HG02642 (cell line): ENCODE measurements at regions not wholly inside any gene's neighbourhood (a gene's known extent, or its start where the extent isn't known, plus 50 kb on each side); places are given as distances from the start of the nearest gene placed in this dataset.
"Not testable (repeated sequence)": the region's sequence is repeated elsewhere in the genome, so short reads cannot be mapped to it uniquely, and the experiment has no call there.

Source experiments
- ATAC-seq: cut with Tn5 transposase; IDR thresholded peaks from one replicate; pipeline ENCODE4 v1.9.1; 2021; ENCODE audit warnings: mild to moderate bottlenecking; ENCODE audit not compliant: unreplicated experiment, poor library complexity

DNA sequence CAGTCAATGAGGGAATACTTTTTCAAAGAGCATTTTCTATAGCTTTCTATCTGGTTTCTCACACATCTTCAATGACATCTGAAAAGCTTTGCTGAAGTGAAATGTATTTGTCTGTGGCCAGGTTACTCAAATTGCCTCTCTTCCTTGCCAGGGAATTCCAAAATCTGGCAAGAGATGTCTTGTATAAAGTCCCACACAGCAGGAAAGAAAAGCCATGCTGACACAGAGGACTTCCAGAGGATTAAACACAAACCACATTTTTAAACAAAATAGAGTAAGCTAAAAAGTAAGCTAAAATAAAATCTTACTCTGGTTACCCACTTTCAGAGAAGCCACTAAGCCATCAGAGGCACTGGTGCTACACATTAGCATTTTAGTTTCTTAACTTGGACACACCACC is 93.1 kb upstream of the BCAR3 start:
- ATAC-seq, result no peak

DNA sequence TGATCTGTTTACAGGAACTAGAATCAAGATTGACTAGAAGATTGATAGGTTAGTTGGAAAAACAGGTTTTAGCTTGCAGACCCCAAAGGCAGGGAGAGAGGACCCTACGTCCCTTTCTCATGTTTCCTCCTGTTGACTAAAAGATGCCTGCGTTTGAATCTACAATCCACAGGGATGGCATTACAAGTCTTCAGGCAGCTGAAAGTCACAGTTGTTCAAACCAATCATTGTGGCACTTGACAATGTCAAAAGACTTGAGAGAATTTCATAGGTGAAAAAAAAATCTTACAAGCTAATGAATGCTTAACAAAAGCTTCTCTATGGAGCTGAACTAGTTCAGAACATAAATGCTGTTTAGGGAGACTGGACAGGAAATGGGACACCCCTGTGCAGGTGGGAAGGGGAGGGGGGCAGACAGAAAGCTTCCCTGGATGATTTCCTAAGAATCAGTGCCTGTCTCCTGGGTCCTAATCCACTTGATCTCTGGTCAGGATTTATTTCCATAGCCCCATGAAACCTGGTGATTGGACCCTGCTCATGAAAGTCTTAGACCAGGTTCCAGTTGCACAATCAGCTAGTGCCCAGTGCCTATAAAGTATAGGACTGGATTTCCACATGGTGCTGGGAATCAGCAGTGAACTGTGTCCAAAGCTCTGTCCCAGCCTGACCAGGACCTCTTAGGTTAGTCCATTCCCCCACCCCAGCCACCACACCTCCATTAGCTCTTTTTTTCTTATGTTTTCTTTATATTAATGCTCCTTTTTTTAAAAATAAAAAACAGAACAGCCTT is 91.6 kb upstream of the BCAR3 start:
- no peak for ATAC-seq

DNA sequence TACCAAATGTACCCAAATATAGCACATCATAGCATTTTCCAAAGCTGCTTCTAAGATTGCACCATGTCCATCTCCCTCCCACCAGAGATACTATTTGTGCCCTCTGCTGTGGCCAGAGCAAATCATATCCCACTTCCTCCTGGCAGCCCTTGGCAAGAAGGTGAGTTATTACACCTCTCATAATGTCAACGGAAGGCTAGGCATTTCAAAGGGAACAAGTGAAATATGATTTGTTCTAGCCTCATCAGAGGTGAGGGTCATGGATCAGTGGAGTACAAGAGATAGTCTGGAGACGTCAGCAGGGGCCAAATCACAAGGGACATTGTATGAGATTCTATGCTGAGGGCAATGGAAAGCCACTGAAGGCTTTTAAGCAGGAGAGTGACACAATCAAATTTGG is 90.2 kb upstream of the BCAR3 start:
- no peak for ATAC-seq

DNA sequence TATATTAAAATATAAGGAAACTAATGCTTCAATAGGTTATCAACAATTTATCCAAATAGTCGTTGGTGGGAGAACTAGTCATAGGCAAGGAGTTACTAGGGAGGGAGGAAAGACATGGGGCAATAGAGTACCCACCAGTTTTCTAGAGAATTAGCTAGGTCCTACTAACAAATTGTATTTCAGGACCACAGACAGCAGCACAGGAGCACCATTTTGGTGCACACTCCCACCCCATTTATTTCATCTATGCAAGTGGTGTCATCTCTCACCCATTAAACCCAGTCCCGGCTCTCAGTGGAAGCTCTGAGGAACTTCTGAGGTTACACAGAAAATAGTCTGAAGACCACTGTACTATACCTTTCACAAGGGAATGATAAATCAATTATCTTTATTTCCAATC is 89.0 kb upstream of the BCAR3 start:
- no peak for ATAC-seq

DNA sequence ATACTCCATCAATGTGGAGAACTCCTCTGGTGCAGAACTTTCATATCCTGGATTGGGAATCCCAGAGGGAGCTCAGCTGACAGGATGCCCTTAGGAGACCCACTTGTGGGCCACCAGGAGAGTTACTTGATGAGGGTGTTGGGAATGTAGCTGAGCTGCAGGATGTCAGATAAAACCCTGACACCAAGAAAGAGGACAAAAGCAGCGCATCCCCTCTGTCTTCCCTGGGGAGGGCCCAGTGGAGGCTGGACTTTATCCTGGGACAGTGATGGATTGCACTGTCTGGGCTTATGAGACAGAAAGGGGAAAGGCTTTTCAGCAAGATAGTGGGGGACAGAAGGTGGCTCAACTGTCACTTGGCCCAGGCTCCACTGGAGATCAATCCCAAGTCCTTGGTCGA is 88.1 kb upstream of the BCAR3 start:
- ATAC-seq, result no peak

DNA sequence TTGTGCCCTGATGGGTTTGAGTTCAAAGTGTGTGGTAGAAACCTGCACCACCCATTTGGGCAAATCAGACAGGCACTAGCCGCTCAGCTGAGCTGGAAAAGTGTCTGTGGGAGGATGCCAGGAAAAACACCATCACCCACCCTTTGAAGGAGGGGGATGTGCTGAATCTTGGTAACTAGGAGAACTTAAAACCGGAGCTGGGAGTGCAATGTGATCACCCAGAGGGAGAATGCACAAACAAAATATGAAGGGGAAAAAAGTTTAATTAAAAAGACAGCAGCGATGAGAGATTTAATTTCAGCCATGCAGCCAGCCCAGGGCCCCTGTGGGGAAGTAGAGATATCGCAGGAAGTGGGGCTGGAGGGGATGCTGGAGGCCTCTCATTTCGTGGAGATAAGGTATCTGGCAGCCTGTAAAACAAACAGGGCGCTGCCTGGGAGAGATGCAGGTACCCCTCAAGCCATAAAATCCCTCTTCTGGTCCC is 86.8 kb upstream of the BCAR3 start:
- ATAC-seq, result no peak

DNA sequence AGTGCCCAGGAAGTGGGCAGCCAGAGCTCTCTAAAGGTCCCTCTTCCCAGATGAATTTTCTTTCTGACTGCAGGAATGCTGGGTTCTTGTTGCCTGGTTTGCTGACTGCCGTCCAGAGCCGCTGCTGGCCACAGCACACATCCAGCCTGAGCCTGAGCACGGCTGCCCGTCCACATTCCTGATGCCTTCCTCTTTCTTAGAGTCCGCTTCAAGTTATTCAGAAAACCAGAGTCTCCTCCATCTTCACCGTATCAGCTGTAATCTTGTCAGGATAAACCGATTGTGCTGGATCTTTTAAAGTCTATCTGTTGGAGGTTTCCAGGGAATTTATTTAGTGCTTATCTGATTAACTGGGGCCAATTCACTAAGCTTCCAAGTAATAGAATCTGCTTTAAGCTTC is 84.8 kb upstream of the BCAR3 start:
- no peak for ATAC-seq

DNA sequence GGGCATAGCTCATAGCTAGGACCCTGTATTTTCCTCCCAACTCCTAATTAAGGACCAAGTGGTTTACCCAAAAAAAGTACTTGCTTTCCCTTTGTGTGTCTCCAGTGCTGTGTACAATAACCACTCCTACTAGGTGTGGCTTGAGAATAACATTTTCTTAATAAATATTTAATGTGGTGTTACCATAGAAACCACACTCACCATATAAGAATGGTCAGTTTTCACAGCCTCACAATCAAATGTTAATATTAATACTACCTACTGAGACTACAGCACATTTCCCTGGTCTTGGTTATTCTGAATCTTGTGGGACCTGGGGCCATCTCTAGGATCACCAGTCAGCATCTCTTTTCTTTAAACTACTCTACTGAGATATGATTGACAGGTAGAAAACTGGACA is 83.5 kb upstream of the BCAR3 start:
- ATAC-seq, result no peak

DNA sequence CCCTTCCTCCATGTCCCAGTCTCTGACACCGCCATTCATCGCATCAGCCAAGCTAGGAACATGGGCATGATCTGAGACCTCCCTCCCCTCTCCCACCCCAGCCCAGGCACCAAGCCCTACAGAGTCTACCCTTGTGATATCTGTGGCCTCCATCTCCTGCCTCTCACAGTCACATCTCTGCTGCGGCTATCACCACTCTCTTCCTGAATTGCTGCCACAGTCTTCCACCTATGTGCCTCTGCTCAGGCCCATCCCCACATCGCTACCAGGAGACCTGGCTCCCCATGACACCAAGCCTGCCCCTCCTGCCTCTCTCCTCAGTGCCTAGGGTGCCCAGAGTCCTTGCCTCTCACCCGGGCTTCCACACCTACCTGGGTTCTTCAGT is 82.7 kb upstream of the BCAR3 start:
- ATAC-seq, result no peak

DNA sequence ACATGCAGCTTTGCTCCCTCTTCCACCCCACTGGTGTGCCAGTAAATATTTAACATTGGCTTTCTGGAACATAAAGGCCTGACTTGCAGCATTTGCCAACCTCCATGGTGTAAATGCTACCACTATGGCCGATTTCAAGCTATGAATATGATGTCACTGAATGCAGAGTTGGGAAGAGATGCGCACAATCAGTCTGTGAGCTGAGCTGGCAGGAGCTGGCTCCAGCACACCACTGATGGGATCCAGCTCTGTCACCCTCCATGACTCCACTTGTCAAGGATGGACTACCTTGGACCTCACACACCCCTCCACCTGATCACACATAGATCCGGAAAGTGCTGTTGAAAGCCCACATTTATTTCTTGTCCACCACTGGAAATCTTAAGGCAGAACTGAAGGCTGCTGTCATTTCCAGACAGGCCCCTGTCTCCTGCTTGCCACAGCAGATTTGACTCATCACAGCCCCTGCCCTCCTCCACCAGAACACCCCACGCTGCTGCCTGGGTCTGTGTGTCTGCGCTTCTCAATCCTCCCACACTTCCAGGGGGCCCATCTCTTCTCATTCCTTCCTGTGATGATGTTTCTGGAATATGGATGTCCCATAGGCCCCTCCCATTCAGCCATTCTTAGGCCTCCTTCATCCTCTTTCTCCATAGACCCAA is 82.2 kb upstream of the BCAR3 start:
- ATAC-seq, result no peak

DNA sequence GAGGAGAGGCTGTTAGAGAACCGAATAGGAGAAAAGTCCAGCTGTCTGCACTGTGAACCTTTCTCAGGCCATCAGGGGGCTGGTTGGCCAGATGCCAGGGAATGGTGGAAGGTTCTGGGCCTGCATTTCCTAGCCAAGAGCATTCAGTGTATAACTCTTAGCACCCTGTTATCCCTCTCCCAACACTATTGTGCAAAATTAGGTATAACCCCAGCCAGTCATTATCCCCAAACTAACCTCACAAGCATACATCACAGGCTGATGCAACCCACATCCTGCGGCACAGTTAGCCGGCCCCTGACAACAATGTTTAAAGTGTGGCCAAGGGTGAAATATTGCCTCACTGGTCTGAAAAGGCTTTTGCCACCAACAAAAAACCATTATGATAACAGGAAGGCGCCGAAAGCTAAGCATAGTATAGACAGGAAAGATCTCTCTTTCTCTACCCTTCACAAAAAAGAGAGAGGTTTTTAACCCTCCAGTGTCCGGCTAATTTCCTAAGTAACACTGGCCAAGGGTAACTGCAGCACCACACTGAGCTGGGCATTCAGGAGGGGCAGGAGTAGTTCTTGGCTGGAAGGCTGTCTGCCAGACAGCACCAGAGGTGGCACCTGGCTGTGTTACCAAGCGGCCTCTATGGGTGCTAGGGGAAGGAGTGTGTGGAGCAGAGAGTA is 77.3 kb upstream of the BCAR3 start:
- ATAC-seq, result no peak

DNA sequence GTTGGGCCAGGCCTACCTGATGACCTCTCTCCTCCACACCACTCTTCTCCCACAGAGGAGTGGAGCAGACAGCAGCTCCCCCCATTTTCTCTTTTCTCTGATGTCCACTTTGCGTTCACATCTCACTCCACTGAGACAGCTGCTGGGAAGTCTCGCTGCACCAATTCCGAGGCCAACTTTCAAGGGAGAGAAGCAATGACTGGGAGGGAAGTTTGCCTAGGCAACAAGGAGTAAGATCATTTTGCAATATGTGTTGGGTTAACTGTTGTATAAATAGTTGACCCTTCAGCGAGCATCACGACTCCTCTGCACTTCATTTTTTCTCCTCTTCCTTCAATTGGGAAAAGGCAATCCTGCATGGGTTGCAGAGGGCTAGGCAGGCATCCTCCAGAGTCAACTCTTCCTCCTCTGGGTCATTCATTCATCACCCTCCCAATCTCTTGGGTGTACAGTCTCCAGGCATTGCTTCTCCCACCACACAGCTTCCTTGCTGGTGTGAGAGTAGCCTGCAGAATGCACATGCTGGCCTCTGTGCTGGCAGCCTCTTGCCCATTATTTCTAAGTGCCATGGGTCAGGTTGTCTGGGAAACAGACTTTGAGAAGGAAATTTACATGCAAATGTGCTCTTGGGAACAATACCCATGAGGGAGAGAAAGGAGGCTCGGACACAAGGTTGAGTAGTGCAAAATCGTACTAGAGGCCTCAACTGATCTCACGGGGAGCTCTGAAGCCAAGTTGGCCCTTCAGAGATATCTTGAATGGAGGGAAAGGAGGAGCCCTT is 75.8 kb upstream of the BCAR3 start:
- ATAC-seq, result no peak

DNA sequence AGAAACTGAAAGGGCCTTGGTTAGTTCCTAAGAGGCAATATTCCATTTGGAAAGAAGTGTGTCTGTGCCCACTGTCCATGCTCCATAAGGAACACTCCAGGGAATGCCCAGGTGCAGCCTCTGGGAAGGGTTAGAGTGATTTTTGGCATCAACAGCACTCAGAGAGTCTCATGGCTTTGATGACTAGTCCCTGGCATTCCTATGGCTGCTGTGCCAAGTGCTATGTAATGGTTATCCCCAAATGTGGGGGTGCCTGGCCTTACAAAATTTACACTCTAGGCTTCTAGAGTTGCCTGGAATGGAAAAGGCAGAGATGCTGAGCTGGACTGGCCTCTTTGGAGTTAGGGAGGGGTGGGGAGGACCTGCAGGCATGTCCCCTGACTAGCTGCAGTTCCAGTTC is 75.0 kb upstream of the BCAR3 start:
- no peak for ATAC-seq

DNA sequence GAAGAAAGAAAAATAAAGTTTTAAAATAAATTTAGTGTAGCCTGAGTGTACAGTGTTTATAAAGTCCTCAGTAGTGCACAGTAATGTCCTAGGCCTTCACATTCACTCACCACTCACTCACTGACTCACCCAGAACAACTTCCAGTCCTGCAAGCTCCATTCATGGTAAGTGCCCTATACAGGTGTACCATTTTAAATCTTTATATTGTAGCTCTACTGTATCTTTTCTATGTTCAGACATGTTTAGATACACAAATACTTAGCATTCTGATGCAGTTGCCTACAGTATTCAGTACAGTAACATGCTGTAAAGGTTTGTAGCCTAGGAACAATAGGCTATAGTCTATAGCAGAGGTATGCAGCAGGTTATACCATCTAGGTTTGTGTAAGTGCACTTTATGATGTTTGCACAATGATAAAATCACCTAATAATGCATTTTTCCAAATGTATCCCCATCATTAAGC is 73.6 kb upstream of the BCAR3 start:
- ATAC-seq, result not testable (repeated sequence)

DNA sequence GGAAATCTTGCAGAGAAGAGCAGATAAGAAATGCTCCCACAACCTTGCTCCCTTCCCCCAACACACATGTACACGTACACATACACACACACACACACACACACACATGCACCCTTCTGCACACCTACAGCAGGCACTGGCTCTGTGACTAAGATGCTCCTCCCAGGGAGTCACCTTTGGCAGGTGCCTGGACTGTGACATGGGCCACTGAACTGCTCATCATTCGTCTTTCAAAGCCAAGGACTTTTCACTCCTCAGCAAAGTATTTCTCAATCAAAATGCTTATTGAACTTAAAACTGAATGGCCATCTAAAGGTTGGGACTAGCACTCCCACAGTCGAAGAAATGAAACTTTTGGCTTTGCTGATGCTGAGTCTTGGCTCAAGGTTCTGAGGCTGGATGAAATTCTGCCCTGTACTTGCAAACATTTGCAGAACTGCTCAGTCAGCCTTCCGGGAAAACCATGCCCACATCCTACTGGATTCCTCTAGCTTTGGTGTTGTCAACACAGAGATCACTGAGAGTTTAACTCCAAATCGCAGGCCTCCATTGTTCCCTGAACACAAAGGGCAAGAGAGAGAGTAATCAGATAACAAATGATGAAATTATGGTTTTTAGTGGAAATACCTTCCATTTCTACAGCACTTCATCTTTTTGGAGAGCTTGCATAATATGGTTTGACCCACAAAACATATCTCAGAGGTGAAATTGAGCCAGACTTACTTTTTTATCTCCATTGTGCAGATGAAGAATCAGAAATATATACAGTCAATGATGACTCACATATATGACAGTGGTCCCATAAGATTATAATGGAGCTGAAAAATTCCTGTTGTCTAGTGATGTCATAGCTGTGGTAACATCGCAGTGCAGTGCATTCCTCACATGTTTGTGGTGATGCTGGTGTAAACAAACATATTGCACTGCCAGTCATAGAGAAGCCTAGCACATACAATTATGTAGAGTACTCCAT is 72.4 kb upstream of the BCAR3 start:
- ATAC-seq, result no peak

DNA sequence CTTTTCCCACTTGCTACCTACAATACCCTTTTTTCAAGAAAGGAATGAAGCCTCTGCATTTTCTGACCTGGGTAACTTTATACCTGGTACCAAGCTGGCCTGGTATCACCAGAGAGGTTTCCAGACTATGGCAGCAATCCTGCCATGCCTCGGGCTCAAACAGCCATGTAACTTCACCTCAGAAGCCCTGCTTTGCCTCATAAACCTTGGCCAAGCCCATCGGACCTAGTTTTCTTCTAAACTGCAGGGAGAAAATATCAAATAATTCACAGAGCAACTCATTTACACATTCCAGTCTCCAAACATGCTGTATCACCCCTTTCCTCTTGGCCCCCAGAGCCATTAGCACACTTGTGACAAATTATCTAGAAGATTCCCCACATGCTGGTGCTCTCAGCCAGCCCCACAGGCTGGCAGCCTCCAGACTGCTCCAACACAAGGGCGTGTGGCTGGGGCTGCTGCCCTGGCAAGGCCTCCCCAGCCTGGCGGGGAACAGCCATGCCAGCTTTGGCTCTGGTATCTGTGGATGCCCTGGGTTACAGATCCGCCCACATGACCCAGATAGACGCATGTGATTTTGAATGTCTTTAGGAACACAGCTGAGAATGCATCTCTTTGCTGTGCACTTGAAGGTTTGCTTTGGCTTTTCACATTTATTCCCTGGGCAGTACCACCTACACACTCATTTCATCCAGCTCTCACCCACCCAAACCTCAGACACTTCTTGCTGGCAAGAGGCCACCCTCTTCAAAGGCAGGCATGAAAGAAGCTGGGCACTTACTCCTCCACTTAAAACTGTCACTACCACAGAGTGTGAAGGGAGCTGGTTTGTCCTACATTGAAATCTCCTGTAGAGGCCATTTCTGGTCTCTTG is 70.0 kb upstream of the BCAR3 start:
- ATAC-seq, result no peak

DNA sequence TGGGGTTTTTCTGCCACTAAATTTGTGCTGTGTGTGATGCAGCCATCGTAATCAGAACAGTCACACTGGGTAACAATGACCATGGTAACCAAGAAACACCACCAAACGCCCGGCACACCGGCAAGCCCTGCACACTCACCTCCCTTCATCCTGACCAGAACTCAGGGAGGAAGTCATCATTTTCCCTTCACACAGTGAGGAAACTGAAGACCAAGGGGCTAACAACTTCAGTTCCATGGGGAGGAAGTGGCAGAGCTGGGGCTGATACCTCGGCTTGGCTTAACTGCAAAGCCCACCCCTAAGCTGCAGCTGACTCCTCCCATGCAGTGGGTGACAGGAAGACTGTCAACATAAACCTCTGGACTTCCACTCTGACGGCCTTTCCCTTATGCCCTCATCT is 69.3 kb upstream of the BCAR3 start:
- peak; percentile 49 for ATAC-seq

DNA sequence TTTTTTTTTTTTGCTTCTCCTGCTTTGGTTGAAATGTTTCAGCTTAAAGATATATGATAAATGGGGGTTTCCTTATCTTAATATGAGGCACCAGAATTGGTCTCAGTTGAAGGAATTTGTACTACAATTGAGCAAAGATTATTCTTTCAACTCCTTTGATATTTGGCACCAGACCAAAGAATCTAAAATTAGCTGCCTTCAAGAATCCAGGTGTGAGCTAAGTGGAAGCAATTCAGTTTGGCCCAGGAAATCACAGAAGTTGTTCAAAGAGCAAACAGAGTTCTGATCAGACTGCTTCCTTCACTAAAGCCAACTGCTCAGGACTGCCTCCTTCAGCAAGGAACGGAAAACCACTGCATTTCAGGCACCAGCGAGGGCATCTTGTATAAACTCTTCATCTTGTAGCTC is 68.3 kb upstream of the BCAR3 start:
- no peak for ATAC-seq

DNA sequence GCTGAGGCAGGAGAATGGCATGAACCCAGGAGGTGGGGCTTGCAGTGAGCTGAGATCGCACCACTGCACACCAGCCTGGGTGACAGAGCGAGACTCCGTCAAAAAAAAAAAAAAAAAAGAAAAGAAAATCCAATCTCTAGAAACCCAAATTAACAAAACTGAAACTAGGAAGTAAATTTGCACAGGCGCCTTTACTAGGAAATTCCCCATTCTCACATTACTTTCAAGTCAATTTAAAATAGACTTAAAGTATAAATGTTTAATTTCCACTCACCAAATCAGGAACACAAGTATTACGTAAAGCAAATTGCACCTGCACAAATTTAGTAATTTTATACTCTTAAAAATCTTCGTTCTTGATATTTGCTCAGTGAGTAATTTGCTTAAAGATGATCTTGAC is 67.8 kb upstream of the BCAR3 start:
- no peak for ATAC-seq
